Osteocyte (in vitro differentiated cells): ENCODE measurements at regions not wholly inside any gene's neighbourhood (a gene's known extent, or its start where the extent isn't known, plus 50 kb on each side); places are given as distances from the start of the nearest gene placed in this dataset.

Experiments used
- DNase-seq: peaks from one replicate; pipeline ENCODE4 v3.0.0; 2021; ENCODE audit warnings: mixed read lengths; ENCODE audit not compliant: unreplicated experiment; ENCODE audit errors: extremely low spot score
- H3K27ac Mint-ChIP-seq: one replicate; pipeline ENCODE4 v1.8.0; 2021; ENCODE audit warnings: mild to moderate bottlenecking, mixed read lengths; ENCODE audit not compliant: unreplicated experiment
- H3K27me3 Mint-ChIP-seq: one replicate; pipeline ENCODE4 v1.8.0; 2021; ENCODE audit warnings: mixed read lengths; ENCODE audit not compliant: unreplicated experiment
- H3K36me3 Mint-ChIP-seq: one replicate; pipeline ENCODE4 v1.8.0; 2021; ENCODE audit warnings: mixed read lengths; ENCODE audit not compliant: unreplicated experiment
- H3K4me1 Mint-ChIP-seq: one replicate; pipeline ENCODE4 v1.8.0; 2021; ENCODE audit warnings: mixed read lengths; ENCODE audit not compliant: unreplicated experiment
- H3K4me3 Mint-ChIP-seq: one replicate; pipeline ENCODE4 v1.8.0; 2021; ENCODE audit warnings: mild to moderate bottlenecking, moderate library complexity, mixed read lengths; ENCODE audit not compliant: unreplicated experiment
- H3K9me3 Mint-ChIP-seq: one replicate; pipeline ENCODE4 v1.8.0; 2021; ENCODE audit warnings: mixed read lengths; ENCODE audit not compliant: unreplicated experiment
- CTCF ChIP-seq: fragments of 200-600 bp; sonication (generic); IDR thresholded peaks from 2 replicates; pipeline ENCODE4 v1.5.0; 2021; ENCODE audit warnings: antibody characterized with exemption, mild to moderate bottlenecking, moderate library complexity

- Mint-ChIP-seq H3K4me1 (no peaks in the 10 kb centered on the region), H3K9me3 (no peaks in the 10 kb centered on the region), H3K27me3 (peaks cover 30% of the 10 kb centered on the region), H3K4me3 (no peak overlapping the region), H3K36me3 (no peaks in the 10 kb centered on the region), H3K27ac (no peak overlapping the region)
- no peak for DNase-seq
- no peak for TF ChIP-seq CTCF
Observed at GRCh38 chr5:60209146-60209840, 315.8 kb upstream of the PDE4D start.

- no peak for DNase-seq
- Mint-ChIP-seq H3K27ac (no peak overlapping the region), H3K36me3 (no peaks in the 10 kb centered on the region), H3K9me3 (no peaks in the 10 kb centered on the region), H3K27me3 (peaks cover 33% of the 10 kb centered on the region), H3K4me3 (no peak overlapping the region), H3K4me1 (no peaks in the 10 kb centered on the region)
- no peak for TF ChIP-seq CTCF
Observed at GRCh38 chr5:60208716-60209115, 315.2 kb upstream of the PDE4D start.

- peaks cover 30% of the 10 kb centered on the region for H3K27me3 Mint-ChIP-seq
- H3K9me3 Mint-ChIP-seq, result no peaks in the 10 kb centered on the region
- H3K36me3 Mint-ChIP-seq, result no peaks in the 10 kb centered on the region
- TF ChIP-seq CTCF, result no peak
- no peak overlapping the region for H3K27ac Mint-ChIP-seq
- H3K4me1 Mint-ChIP-seq, result no peaks in the 10 kb centered on the region
- DNase-seq, result no peak
- no peak overlapping the region for H3K4me3 Mint-ChIP-seq
Observed at GRCh38 chr5:60207040-60207439, 313.5 kb upstream of the PDE4D start.

GRCh38 chr5:60206234-60206633 is 312.7 kb upstream of the PDE4D start:
- Mint-ChIP-seq H3K27me3 (peaks cover 30% of the 10 kb centered on the region), H3K36me3 (no peaks in the 10 kb centered on the region), H3K27ac (no peak overlapping the region), H3K4me3 (no peak overlapping the region), H3K4me1 (no peaks in the 10 kb centered on the region), H3K9me3 (no peaks in the 10 kb centered on the region)
- no peak for TF ChIP-seq CTCF
- no peak for DNase-seq

GRCh38 chr5:60205071-60205470 is 311.5 kb upstream of the PDE4D start:
- TF ChIP-seq CTCF, result no peak
- no peaks in the 10 kb centered on the region for H3K4me1 Mint-ChIP-seq
- H3K36me3 Mint-ChIP-seq, result no peaks in the 10 kb centered on the region
- H3K27ac Mint-ChIP-seq, result no peak overlapping the region
- peaks cover 30% of the 10 kb centered on the region for H3K27me3 Mint-ChIP-seq
- no peak overlapping the region for H3K4me3 Mint-ChIP-seq
- no peak for DNase-seq
- no peaks in the 10 kb centered on the region for H3K9me3 Mint-ChIP-seq
